ENCODE measurements at regions not wholly inside any gene's neighbourhood (a gene's known extent, or its start where the extent isn't known, plus 50 kb on each side); places are given as distances from the start of the nearest gene placed in this dataset.

GRCh38 chr9:118954857-118955256, 414.4 kb downstream of the BRINP1 start:
- DNase-seq (ENCODE audit: low read depth): no peak

GRCh38 chr9:118957585-118957984, 411.6 kb downstream of the BRINP1 start:
- peak; percentile 75 for DNase-seq (ENCODE audit: low read depth)

- DNase-seq (ENCODE audit: low read depth): no peak
Observed at GRCh38 chr9:118959366-118959765, 409.9 kb downstream of the BRINP1 start.

GRCh38 chr9:118961857-118962256, 407.4 kb downstream of the BRINP1 start:
- peak; percentile 89 for DNase-seq (ENCODE audit: low read depth)

GRCh38 chr9:118962426-118962825, 406.8 kb downstream of the BRINP1 start:
- peak; percentile 40 for DNase-seq (ENCODE audit: low read depth)

- no peak for DNase-seq (ENCODE audit: low read depth)
Observed at GRCh38 chr9:118963674-118964073, 405.6 kb downstream of the BRINP1 start.

- no peak for DNase-seq (ENCODE audit: low read depth)
Observed at GRCh38 chr9:118967901-118968300, 401.3 kb downstream of the BRINP1 start.

GRCh38 chr9:118975736-118976135, 393.5 kb downstream of the BRINP1 start:
- DNase-seq (ENCODE audit: low read depth): peak; percentile 41

GRCh38 chr9:118976160-118976559, 393.1 kb downstream of the BRINP1 start:
- no peak for DNase-seq (ENCODE audit: low read depth)

- DNase-seq (ENCODE audit: low read depth): no peak
Observed at GRCh38 chr9:118984607-118985006, 384.6 kb downstream of the BRINP1 start.

GRCh38 chr9:118985851-118986250, 383.4 kb downstream of the BRINP1 start:
- no peak for DNase-seq (ENCODE audit: low read depth)

- DNase-seq (ENCODE audit: low read depth): no peak
Observed at GRCh38 chr9:118987167-118987566, 382.1 kb downstream of the BRINP1 start.

- DNase-seq (ENCODE audit: low read depth): no peak
Observed at GRCh38 chr9:118990949-118991348, 378.3 kb downstream of the BRINP1 start.

GRCh38 chr9:118991366-118992285, 377.6 kb downstream of the BRINP1 start:
- no peak for DNase-seq (ENCODE audit: low read depth)

GRCh38 chr9:118992813-118993794, 376.1 kb downstream of the BRINP1 start:
- DNase-seq (ENCODE audit: low read depth): peak; percentile 21

GRCh38 chr9:118993965-118994364, 375.3 kb downstream of the BRINP1 start:
- DNase-seq (ENCODE audit: low read depth): no peak

GRCh38 chr9:119002491-119002890, 366.7 kb downstream of the BRINP1 start:
- DNase-seq (ENCODE audit: low read depth): no peak

GRCh38 chr9:119003201-119003611, 366.0 kb downstream of the BRINP1 start:
- DNase-seq (ENCODE audit: low read depth): peak; percentile 90

GRCh38 chr9:119003882-119004617, 365.2 kb downstream of the BRINP1 start:
- peak; percentile 79 for DNase-seq (ENCODE audit: low read depth)

- DNase-seq (ENCODE audit: low read depth): peak; percentile 94
Observed at GRCh38 chr9:119004618-119004990, 364.6 kb downstream of the BRINP1 start.

- peak; percentile 72 for DNase-seq (ENCODE audit: low read depth)
Observed at GRCh38 chr9:119005162-119005561, 364.1 kb downstream of the BRINP1 start.

GRCh38 chr9:119009249-119009648, 360.0 kb downstream of the BRINP1 start:
- DNase-seq (ENCODE audit: low read depth): peak; percentile 39
